ENCODE measurements at regions not wholly inside any gene's neighbourhood (a gene's known extent, or its start where the extent isn't known, plus 50 kb on each side); places are given as distances from the start of the nearest gene placed in this dataset.

DNA sequence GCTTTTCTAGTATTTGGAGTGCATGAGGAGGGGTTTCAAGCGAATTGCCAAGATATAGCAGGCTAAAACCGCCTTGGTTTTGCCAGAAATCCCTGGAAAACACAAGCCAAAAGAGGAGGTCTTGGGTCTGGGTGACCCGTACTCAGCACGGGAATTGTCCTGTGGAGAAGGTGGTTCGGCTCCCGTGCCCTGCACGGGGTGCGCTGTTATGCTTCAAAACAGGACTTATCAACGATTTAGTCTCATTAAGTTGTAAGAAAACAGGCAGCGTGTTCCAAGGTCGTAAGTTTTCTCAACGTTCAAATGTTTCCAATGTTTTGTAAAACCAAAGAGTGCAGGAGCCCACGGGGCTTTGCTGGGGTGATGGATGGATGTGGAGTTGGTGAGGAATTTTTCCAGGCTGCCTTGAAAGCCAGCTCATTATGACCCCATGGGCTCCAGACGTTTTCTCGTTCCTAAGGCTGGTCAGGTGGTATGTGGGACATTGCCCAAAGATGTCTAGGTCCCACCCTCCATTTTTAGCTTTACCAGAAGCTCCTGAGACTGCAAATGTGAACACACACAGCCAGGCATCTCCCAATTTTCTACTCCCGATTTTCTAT, 75.4 kb upstream of the CLDN14 start:
- no peak for DNase-seq

- no peak for DNase-seq
Observed at GRCh38 chr21:36557316-36557715, 77.4 kb upstream of the CLDN14 start.

DNA sequence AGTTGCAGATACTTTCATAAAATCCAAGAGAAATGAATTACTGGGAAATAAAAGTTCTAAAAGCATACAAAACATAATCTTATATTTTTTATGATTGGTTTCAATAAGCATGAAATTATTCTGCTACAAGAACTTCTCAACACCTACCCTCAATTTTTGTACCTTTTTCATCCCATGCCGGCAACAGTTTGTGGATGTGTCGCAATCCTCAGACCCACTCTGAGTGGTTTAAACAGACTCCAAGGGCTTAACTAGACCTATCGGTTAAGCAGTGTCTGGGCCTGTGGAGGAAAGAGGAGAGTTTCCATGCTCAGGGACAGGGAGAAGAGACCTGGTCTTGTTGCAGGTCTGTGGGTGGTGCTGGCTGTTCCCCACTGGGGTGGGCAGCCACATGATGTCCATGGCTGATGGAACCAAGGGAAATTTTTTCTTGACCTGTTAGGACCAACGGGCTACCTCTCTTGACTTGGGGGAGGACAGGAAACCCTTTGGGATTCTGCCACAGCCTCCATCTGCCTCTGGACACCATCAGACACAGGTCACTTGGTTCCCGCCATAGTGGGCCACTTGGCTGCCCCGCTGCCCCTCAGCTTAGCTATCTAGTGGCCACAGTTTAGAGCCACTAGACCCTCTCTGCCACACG, 81.1 kb upstream of the CLDN14 start:
- no peak for DNase-seq

- no peak for DNase-seq
Observed at GRCh38 chr21:36563341-36563926, 83.5 kb upstream of the CLDN14 start.

DNA sequence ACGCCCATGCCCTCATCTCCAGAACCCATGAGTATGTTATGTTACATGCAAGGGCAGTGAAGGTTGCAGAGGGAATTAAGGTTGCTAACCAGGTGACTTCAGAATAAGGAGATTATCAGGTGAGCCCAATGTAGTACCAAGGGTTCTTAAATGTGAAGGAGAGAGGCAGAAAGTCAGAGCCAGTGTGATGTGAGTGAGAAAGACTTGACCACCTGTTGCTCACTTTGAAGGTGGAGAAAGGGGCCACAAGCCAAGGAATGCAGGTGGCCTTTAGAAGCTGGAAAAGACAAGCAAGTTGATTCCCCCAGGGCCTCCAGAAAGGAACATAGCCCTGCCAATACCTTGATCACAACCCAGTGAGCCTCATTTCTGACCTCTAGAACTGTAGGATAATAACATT, 84.7 kb upstream of the CLDN14 start:
- no peak for DNase-seq

DNA sequence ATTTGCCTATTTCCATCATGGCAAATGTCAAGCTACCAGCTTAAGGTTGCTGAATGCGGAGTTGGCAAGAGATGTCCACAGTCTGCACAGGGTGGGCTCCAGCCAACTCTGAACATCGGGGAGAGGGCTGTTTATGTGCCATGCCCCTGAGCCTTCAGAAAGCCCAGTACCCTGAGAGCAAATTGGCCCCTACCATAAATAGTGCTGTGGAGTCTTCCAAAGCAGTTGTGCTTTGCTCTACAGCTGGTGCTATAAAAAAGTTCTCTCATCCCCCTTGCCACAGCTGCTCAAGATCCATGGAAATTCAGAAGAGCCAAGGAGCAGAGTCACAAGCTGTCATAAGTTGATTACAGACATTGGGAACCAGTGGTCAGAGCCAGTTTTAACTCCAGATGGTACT, 85.6 kb upstream of the CLDN14 start:
- DNase-seq: no peak

DNA sequence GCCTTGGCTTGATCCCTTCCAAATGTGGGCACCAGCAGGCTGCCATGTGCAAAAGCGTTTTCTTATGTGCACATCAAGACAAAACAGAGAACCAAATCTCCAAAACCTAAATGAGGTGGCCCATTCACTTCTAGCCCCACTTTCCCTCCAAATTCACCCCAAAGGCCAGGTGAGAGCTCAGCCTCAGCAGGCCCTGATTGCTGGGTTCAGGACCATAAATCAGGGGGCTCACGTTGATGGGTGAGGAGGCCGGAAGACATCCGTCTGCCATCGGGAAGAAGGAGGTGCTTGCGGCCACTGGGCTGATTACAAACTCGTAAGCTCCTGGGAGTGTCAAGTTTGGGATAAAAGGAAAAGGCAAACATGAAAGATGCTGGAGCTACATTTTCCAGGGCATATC, 86.7 kb upstream of the CLDN14 start:
- no peak for DNase-seq

- DNase-seq: no peak
Observed at GRCh38 chr21:36567216-36567885, 87.4 kb upstream of the CLDN14 start.

- DNase-seq: no peak
Observed at GRCh38 chr21:36569511-36569910, 89.6 kb upstream of the CLDN14 start.

DNA sequence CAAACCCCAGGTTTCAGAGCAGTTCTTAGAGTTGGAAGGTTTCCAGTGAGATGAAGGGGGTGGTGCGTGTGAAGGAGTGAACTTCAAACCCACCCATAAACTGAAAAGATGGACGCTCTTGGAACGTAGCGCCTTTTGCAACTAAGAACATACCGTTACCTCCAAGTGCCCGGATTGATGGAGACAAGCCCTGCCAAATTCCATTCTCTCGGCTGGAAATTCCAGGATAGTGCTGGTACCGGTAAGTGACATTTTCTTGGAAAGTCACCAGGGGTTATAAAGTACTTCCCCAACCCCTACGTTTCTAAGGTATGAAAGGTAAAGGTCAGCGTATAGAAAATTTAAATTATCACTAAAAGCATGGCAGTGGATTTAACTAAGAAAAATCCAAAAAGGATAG, 91.6 kb upstream of the CLDN14 start:
- DNase-seq: no peak

GRCh38 chr21:36572039-36572438, 92.1 kb upstream of the CLDN14 start:
- no peak for DNase-seq

GRCh38 chr21:36575306-36575705, 95.4 kb upstream of the CLDN14 start:
- DNase-seq: no peak

- no peak for DNase-seq
Observed at GRCh38 chr21:36576441-36576840, 96.5 kb upstream of the CLDN14 start.

DNA sequence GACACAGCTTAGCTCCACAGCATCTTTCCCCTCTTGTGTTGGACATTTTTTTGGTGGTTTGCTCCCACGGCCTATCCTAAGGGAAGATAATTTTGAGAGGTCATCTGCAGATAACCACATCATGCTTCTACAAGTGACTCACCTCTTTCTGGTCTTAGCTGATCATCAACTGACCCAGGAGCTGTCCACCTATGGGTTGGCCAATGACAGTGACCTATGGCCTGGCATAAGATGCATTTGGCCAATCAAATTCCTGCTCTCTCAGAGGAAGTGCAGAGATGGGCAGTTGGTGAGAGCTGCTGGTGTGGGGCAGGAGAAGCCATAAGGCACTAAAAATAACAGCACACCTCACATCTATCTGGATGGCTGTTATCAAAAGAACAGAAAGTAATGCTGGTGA, 100.0 kb upstream of the CLDN14 start:
- no peak for DNase-seq

DNA sequence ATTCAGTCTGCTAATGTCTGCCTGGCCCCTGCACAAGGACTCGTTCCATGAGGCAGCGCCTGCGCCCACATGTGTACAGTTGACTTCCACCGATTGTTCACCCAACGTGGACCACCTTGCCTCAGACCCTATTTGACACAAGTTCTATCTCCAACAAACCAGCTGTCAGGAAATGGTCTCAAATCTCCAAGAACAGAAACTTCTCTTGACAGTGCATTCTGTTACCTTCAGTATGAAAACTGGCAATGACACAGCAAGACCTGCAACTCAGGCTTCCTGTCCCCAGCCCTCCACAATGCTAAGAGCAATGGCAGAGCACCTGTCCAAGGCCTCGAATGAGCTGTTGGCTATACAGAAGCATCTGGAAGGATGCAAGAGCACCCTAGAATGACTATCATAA, 102.3 kb upstream of the CLDN14 start:
- no peak for DNase-seq

- no peak for DNase-seq
Observed at GRCh38 chr21:36583591-36583990, 103.7 kb upstream of the CLDN14 start.

- DNase-seq: peak in 1 of 2 experiments; percentile 19
Observed at GRCh38 chr21:36584980-36585940, 105.3 kb upstream of the CLDN14 start.

GRCh38 chr21:36587388-36587787, 107.5 kb upstream of the CLDN14 start:
- DNase-seq: no peak

GRCh38 chr21:36589352-36589971, 109.5 kb upstream of the SIM2 start:
- DNase-seq: peak in 1 of 2 experiments; percentile 64

GRCh38 chr21:36591326-36591970, 107.5 kb upstream of the SIM2 start:
- DNase-seq: no peak

DNA sequence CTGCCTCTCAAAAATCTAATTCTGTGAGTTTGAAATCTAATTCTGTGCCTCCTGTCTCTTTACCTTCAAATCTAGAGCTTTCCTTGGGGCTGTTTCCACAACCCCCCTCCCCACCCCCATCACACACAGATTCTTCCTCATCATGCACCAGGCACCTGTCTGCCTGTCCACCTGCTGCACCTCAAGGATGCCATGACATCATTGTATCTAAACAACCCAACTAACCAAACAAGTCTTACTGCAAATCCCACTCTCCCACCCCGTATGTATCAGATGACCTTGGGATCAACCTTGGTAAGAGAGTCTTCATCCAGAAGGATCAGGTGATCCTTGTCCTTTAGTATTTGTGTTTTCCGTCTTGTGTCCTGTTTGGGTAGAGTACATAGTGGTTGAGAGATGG, 102.7 kb upstream of the SIM2 start:
- DNase-seq: no peak

GRCh38 chr21:36601362-36601761, 97.6 kb upstream of the SIM2 start:
- DNase-seq: no peak

Measured in NCI-H526 (cell line).